ENCODE measurements at regions not wholly inside any gene's neighbourhood (a gene's known extent, or its start where the extent isn't known, plus 50 kb on each side); places are given as distances from the start of the nearest gene placed in this dataset.

- TF ChIP-seq, protein P1, sequence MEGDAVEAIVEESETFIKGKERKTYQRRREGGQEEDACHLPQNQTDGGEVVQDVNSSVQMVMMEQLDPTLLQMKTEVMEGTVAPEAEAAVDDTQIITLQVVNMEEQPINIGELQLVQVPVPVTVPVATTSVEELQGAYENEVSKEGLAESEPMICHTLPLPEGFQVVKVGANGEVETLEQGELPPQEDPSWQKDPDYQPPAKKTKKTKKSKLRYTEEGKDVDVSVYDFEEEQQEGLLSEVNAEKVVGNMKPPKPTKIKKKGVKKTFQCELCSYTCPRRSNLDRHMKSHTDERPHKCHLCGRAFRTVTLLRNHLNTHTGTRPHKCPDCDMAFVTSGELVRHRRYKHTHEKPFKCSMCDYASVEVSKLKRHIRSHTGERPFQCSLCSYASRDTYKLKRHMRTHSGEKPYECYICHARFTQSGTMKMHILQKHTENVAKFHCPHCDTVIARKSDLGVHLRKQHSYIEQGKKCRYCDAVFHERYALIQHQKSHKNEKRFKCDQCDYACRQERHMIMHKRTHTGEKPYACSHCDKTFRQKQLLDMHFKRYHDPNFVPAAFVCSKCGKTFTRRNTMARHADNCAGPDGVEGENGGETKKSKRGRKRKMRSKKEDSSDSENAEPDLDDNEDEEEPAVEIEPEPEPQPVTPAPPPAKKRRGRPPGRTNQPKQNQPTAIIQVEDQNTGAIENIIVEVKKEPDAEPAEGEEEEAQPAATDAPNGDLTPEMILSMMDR (IDR thresholded peaks at IDR 0.05): no peak
- no peak for TF ChIP-seq POLR2A (IDR thresholded peaks at IDR 0.05)
Measured at GRCh38 chr15:29376590-29376989, 107.0 kb upstream of the NSMCE3 start.
